ENCODE measurements at regions not wholly inside any gene's neighbourhood (a gene's known extent, or its start where the extent isn't known, plus 50 kb on each side); places are given as distances from the start of the nearest gene placed in this dataset.
"Not testable (repeated sequence)": the region's sequence is repeated elsewhere in the genome, so short reads cannot be mapped to it uniquely, and the experiment has no call there.

GRCh38 chr10:123359539-123359938 is 205.3 kb downstream of the BUB3 start:
- Histone ChIP-seq H2AFZ (ENCODE audit: low read depth, low read length) (no peak overlapping the region), H3K4me2 (ENCODE audit: low read length, poor library complexity, severe bottlenecking) (no peak overlapping the region), H2BK12ac (ENCODE audit: low read length in 2 of 2) (no peak overlapping the region), H2BK15ac (ENCODE audit: low read depth, poor library complexity, severe bottlenecking) (no peak overlapping the region), H3K18ac (ENCODE audit: low read depth in 1 of 2, low read length in 2 of 2) (no peak overlapping the region), H3K4me1 (ENCODE audit: control insufficient read depth, insufficient read depth, low read depth, low read length) (no peaks in the 10 kb centered on the region), H3K4ac (ENCODE audit: low read depth in 1 of 2, low read length in 2 of 2) (no peak overlapping the region), H3K9ac (ENCODE audit: low read length) (no peak overlapping the region), H3K27me3 (ENCODE audit: control insufficient read depth in 1 of 2, insufficient read depth in 1 of 2, low read length in 2 of 2) (no peaks in the 10 kb centered on the region), H4K91ac (ENCODE audit: low read length) (no peak overlapping the region), H3K14ac (ENCODE audit: low read length in 2 of 2) (no peak overlapping the region), H2BK120ac (ENCODE audit: low read depth, low read length) (no peak overlapping the region), H3K79me1 (replicated peaks; ENCODE audit: low read length, poor library complexity, severe bottlenecking) (no peaks in the 10 kb centered on the region), H3K9me3 (ENCODE audit: control insufficient read depth, low read length) (no peaks in the 10 kb centered on the region), H3K27ac (ENCODE audit: low read length, poor library complexity, severe bottlenecking) (no peak overlapping the region), H4K8ac (ENCODE audit: low read length) (no peak overlapping the region), H2AK5ac (ENCODE audit: low read length, severe bottlenecking) (no peak overlapping the region), H3K23ac (ENCODE audit: low read length in 2 of 2) (no peak overlapping the region), H2BK5ac (ENCODE audit: low read depth, low read length, poor library complexity, severe bottlenecking) (no peak overlapping the region), H3K36me3 (ENCODE audit: control insufficient read depth in 1 of 2, insufficient read depth in 2 of 2, low read depth in 1 of 2, low read length in 2 of 2) (no peaks in the 10 kb centered on the region), H3K4me3 (ENCODE audit: insufficient read depth in 1 of 2, low read depth in 1 of 2, low read length in 2 of 2) (no peak overlapping the region)
- 100% methylated on average over 1 of the region's 2 CpGs for WGBS
- no peak for DNase-seq

DNA sequence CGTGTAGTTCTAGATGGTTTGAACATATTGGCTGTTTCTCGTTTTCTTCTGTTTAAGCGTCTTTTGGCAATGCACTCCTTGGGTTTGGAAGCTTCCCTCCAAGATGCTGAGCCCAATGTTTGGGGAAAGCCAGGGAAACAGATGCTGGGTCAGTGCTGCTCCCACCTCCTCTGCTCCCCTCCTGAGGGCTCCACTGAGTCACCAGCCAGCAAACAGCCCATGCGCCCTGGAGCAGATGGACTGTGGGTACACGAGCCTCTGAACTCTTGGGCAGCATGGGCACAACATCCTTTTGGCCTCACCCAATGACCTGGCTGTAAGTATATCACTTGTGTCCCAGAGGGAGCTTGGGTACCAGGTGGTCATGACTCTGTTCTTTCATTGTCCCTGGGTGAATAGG is 207.6 kb downstream of the BUB3 start:
- no peak overlapping the region for H2BK15ac ChIP-seq (ENCODE audit: low read depth, poor library complexity, severe bottlenecking)

DNA sequence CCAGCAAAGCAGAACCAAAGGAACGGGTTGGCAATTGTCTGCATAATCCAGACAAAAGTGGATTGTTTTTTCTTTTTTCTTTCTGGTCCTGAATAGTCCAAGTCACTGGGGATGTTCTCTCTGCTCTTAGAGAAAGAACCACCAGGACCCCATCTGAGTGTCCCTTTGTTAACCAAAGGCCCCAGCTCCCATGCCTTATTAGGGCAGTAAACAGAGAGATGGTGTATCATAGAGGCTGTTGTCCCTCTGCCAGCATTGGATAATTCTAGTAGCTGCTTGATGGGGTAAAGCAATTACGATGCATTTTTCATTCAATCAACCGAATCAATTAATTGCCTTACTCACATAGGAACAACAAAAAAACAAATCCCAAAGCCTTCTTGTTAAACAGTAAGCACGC is 213.0 kb downstream of the BUB3 start:
- no peaks in the 10 kb centered on the region for H3K36me3 ChIP-seq (ENCODE audit: control insufficient read depth in 1 of 2, insufficient read depth in 2 of 2, low read depth in 1 of 2, low read length in 2 of 2)
- H3K14ac ChIP-seq (ENCODE audit: low read length in 2 of 2) = no peak overlapping the region
- no peak overlapping the region for H2BK5ac ChIP-seq (ENCODE audit: low read depth, low read length, poor library complexity, severe bottlenecking)
- H3K4me3 ChIP-seq (ENCODE audit: insufficient read depth in 1 of 2, low read depth in 1 of 2, low read length in 2 of 2) = no peak overlapping the region
- H3K79me1 ChIP-seq (replicated peaks; ENCODE audit: low read length, poor library complexity, severe bottlenecking) = no peaks in the 10 kb centered on the region
- no peaks in the 10 kb centered on the region for H3K27me3 ChIP-seq (ENCODE audit: control insufficient read depth in 1 of 2, insufficient read depth in 1 of 2, low read length in 2 of 2)
- H3K4me2 ChIP-seq (ENCODE audit: low read length, poor library complexity, severe bottlenecking) = no peak overlapping the region
- 65% methylated on average over 4 of the region's 4 CpGs for WGBS
- no peak overlapping the region for H2BK12ac ChIP-seq (ENCODE audit: low read length in 2 of 2)
- H2AK5ac ChIP-seq (ENCODE audit: low read length, severe bottlenecking) = no peak overlapping the region
- no peak for DNase-seq
- no peak overlapping the region for H3K9ac ChIP-seq (ENCODE audit: low read length)
- H4K8ac ChIP-seq (ENCODE audit: low read length) = no peak overlapping the region
- no peak overlapping the region for H2BK120ac ChIP-seq (ENCODE audit: low read depth, low read length)
- no peak overlapping the region for H3K18ac ChIP-seq (ENCODE audit: low read depth in 1 of 2, low read length in 2 of 2)
- no peak overlapping the region for H2BK15ac ChIP-seq (ENCODE audit: low read depth, poor library complexity, severe bottlenecking)
- no peak overlapping the region for H4K91ac ChIP-seq (ENCODE audit: low read length)
- no peak overlapping the region for H3K23ac ChIP-seq (ENCODE audit: low read length in 2 of 2)
- H3K9me3 ChIP-seq (ENCODE audit: control insufficient read depth, low read length) = peaks cover 5% of the 10 kb centered on the region
- H3K27ac ChIP-seq (ENCODE audit: low read length, poor library complexity, severe bottlenecking) = no peak overlapping the region
- no peaks in the 10 kb centered on the region for H3K4me1 ChIP-seq (ENCODE audit: control insufficient read depth, insufficient read depth, low read depth, low read length)
- H3K4ac ChIP-seq (ENCODE audit: low read depth in 1 of 2, low read length in 2 of 2) = no peak overlapping the region
- no peak overlapping the region for H2AFZ ChIP-seq (ENCODE audit: low read depth, low read length)

More for the DNA sequence above, 207.6 kb downstream of the BUB3 start:
- Histone ChIP-seq H3K4ac (ENCODE audit: low read depth in 1 of 2, low read length in 2 of 2) (no peak overlapping the region), H3K4me2 (ENCODE audit: low read length, poor library complexity, severe bottlenecking) (no peak overlapping the region), H4K91ac (ENCODE audit: low read length) (no peak overlapping the region), H2AK5ac (ENCODE audit: low read length, severe bottlenecking) (no peak overlapping the region), H3K14ac (ENCODE audit: low read length in 2 of 2) (no peak overlapping the region), H3K9ac (ENCODE audit: low read length) (no peak overlapping the region), H3K36me3 (ENCODE audit: control insufficient read depth in 1 of 2, insufficient read depth in 2 of 2, low read depth in 1 of 2, low read length in 2 of 2) (no peaks in the 10 kb centered on the region), H2AFZ (ENCODE audit: low read depth, low read length) (no peak overlapping the region), H3K27me3 (ENCODE audit: control insufficient read depth in 1 of 2, insufficient read depth in 1 of 2, low read length in 2 of 2) (no peaks in the 10 kb centered on the region), H3K27ac (ENCODE audit: low read length, poor library complexity, severe bottlenecking) (no peak overlapping the region), H3K79me1 (replicated peaks; ENCODE audit: low read length, poor library complexity, severe bottlenecking) (no peaks in the 10 kb centered on the region), H3K18ac (ENCODE audit: low read depth in 1 of 2, low read length in 2 of 2) (no peak overlapping the region), H3K4me1 (ENCODE audit: control insufficient read depth, insufficient read depth, low read depth, low read length) (no peaks in the 10 kb centered on the region), H4K8ac (ENCODE audit: low read length) (no peak overlapping the region), H2BK5ac (ENCODE audit: low read depth, low read length, poor library complexity, severe bottlenecking) (no peak overlapping the region), H2BK12ac (ENCODE audit: low read length in 2 of 2) (no peak overlapping the region), H3K4me3 (ENCODE audit: insufficient read depth in 1 of 2, low read depth in 1 of 2, low read length in 2 of 2) (no peak overlapping the region), H3K23ac (ENCODE audit: low read length in 2 of 2) (no peak overlapping the region), H3K9me3 (ENCODE audit: control insufficient read depth, low read length) (no peaks in the 10 kb centered on the region), H2BK120ac (ENCODE audit: low read depth, low read length) (no peak overlapping the region)
- DNase-seq = no peak
- 61% methylated on average over 5 of the region's 5 CpGs for WGBS

DNA sequence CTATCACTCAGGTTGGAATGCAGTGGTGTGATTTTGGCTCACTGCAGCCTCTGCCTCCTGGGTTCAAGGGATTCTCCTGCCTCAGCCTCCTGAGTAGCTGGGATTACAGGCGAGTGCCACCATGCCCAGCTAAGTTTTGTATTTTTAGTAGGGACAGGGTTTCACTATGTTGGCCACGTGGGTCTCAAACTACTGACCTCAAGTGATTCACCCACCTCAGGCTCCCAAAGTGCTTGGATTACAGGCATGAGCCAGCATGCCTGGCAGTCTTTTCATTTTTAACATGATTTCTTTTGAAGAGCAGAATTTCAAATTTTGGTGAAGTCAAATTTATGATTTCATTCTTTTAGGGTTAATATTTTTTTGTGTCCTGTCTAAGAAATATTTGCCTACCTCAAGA is 217.4 kb downstream of the BUB3 start:
- WGBS = 25% methylated on average over 1 of the region's 2 CpGs

More for the DNA sequence above, 217.4 kb downstream of the BUB3 start:
- H2AK5ac ChIP-seq (ENCODE audit: low read length, severe bottlenecking); H4K91ac ChIP-seq (ENCODE audit: low read length); H4K8ac ChIP-seq (ENCODE audit: low read length); H3K4ac ChIP-seq (ENCODE audit: low read depth in 1 of 2, low read length in 2 of 2); H3K4me1 ChIP-seq (ENCODE audit: control insufficient read depth, insufficient read depth, low read depth, low read length); H3K4me2 ChIP-seq (ENCODE audit: low read length, poor library complexity, severe bottlenecking); H3K27me3 ChIP-seq (ENCODE audit: control insufficient read depth in 1 of 2, insufficient read depth in 1 of 2, low read length in 2 of 2); H2AFZ ChIP-seq (ENCODE audit: low read depth, low read length); H2BK5ac ChIP-seq (ENCODE audit: low read depth, low read length, poor library complexity, severe bottlenecking); H3K9me3 ChIP-seq (ENCODE audit: control insufficient read depth, low read length); H3K18ac ChIP-seq (ENCODE audit: low read depth in 1 of 2, low read length in 2 of 2); H3K4me3 ChIP-seq (ENCODE audit: insufficient read depth in 1 of 2, low read depth in 1 of 2, low read length in 2 of 2); H2BK15ac ChIP-seq (ENCODE audit: low read depth, poor library complexity, severe bottlenecking); H2BK120ac ChIP-seq (ENCODE audit: low read depth, low read length); H3K23ac ChIP-seq (ENCODE audit: low read length in 2 of 2); H3K27ac ChIP-seq (ENCODE audit: low read length, poor library complexity, severe bottlenecking); H3K14ac ChIP-seq (ENCODE audit: low read length in 2 of 2); H3K9ac ChIP-seq (ENCODE audit: low read length); H3K36me3 ChIP-seq (ENCODE audit: control insufficient read depth in 1 of 2, insufficient read depth in 2 of 2, low read depth in 1 of 2, low read length in 2 of 2); H2BK12ac ChIP-seq (ENCODE audit: low read length in 2 of 2); DNase-seq; H3K79me1 ChIP-seq (replicated peaks; ENCODE audit: low read length, poor library complexity, severe bottlenecking): not testable (repeated sequence)

Data from mesenchymal stem cell (in vitro differentiated cells and primary cell).